Esophagus (tissue), 2 donors: ENCODE measurements at regions not wholly inside any gene's neighbourhood (a gene's known extent, or its start where the extent isn't known, plus 50 kb on each side); places are given as distances from the start of the nearest gene placed in this dataset.
"Not testable (repeated sequence)": the region's sequence is repeated elsewhere in the genome, so short reads cannot be mapped to it uniquely, and the experiment has no call there.

Experiments
- H3K27ac ChIP-seq, 2 donors: one replicate each; pipeline ENCODE4 v1.5.1; 2013; ENCODE audit warnings: low read depth in 2 of 2, mild to moderate bottlenecking in 2 of 2, inconsistent platforms in 1 of 2, low read length in 1 of 2, moderate library complexity in 1 of 2
- H3K27me3 ChIP-seq, 2 donors: one replicate each; pipeline ENCODE4 v1.6.1; 2013; ENCODE audit warnings: low read length in 2 of 2, control low read depth in 1 of 2, mild to moderate bottlenecking in 1 of 2; ENCODE audit not compliant: insufficient read depth in 2 of 2, control insufficient read depth in 1 of 2
- H3K36me3 ChIP-seq, 2 donors: one replicate each; pipeline ENCODE4 v1.6.1; 2013; ENCODE audit warnings: low read length in 1 of 2; ENCODE audit not compliant: control insufficient read depth in 2 of 2, insufficient read depth in 2 of 2
- H3K4me1 ChIP-seq, 2 donors: one replicate each; pipeline ENCODE4 v1.6.1; 2013; ENCODE audit warnings: low read length in 1 of 2; ENCODE audit not compliant: control insufficient read depth in 2 of 2, insufficient read depth in 2 of 2
- H3K4me3 ChIP-seq, 2 donors: one replicate each; pipeline ENCODE4 v1.5.1; 2013; ENCODE audit warnings: low read length in 2 of 2, mild to moderate bottlenecking in 2 of 2, low read depth in 1 of 2, moderate library complexity in 1 of 2
- H3K9me3 ChIP-seq, 2 donors: one replicate each; pipeline ENCODE4 v1.6.1; 2013; ENCODE audit warnings: mild to moderate bottlenecking in 2 of 2, low read depth in 1 of 2, low read length in 1 of 2, moderate library complexity in 1 of 2; ENCODE audit not compliant: control insufficient read depth in 2 of 2, insufficient read depth in 1 of 2
- WGBS, 2 donors: extraction: QIAGEN DNeasy Blood & Tissue Kit; methylation state at CpG; one replicate each; pipeline ENCODE4 v1.1.7; 2013; 5-methylcytosine and 5-hydroxymethylcytosine counted together
- donor health status: healthy with polysubstance abuse.
- donor health status: Bipolar disorder and iron deficiency.

DNA sequence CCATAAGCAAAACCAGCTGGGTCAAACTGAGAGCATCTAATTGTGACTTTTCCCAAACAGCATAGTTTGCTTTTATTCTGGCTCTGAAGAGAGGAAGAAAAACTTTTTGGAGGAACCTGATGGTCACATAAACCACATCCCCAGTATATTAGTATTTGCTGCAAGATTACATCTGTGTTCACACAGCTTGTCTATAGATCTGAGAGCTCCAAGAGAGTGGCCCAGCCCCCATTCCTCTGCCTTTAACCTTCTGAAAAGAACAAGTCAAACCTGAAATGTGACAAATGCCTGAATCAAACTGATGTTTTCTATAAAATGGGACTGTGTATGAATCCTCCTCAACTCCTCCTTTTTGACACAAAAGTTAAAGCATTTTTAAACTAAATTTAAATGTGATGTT lies 435.2 kb downstream of the ZNF479 start:
- not testable (repeated sequence) for H3K36me3 ChIP-seq, H3K4me3 ChIP-seq, H3K27ac ChIP-seq, H3K4me1 ChIP-seq, H3K9me3 ChIP-seq, H3K27me3 ChIP-seq

DNA sequence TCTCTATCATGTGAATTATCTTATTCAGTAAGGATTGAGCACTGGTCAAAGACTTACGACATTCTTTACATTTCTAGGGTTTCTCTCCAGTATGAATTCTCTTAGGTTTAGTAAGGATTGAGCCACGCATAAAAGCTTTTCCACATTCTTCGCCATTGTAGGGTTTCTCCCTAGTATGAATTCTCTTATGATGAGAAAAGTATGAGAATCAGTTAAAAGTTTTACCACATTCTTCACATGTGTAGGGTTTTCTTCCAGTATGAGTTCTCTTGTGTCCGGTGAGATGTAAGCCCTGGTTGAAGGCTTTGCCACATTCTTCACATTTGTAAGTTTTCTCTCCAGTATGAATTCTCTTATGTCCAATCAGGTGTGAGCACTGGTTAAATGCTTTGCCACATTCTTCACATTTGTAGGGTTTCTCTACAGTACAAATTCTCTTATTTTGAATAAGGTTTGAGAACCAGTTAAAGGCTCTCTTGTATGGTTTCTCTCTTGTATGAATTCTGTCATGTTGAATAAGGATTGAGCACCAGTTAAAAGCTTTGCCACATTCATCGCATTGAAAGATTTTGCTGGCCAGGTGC lies 445.9 kb downstream of the ZNF479 start:
- H3K27me3 ChIP-seq = no peaks in the 10 kb centered on the region
- no peaks in the 10 kb centered on the region for H3K9me3 ChIP-seq
- no peak overlapping the region for H3K27ac ChIP-seq
- H3K4me3 ChIP-seq = no peak overlapping the region
- H3K4me1 ChIP-seq = no peaks in the 10 kb centered on the region
- 67 to 76% methylated on average over 5 of the region's 5 CpGs for WGBS, 2 donors
- H3K36me3 ChIP-seq = no peaks in the 10 kb centered on the region

GRCh38 chr7:56639173-56639746 lies 493.0 kb downstream of the ZNF479 start:
- H3K36me3 ChIP-seq = no peaks in the 10 kb centered on the region
- WGBS, 2 donors = 70 to 73% methylated on average over 6 of the region's 6 CpGs
- peaks cover 8 to 17% of the 10 kb centered on the region in 2 donors for H3K9me3 ChIP-seq
- no peak overlapping the region for H3K27ac ChIP-seq
- H3K27me3 ChIP-seq = no peaks in the 10 kb centered on the region
- H3K4me3 ChIP-seq = peak overlapping the region in 1 of 2 donors; percentile 7
- no peaks in the 10 kb centered on the region for H3K4me1 ChIP-seq

GRCh38 chr7:56609852-56610355 lies 493.7 kb upstream of the NUPR2 start:
- WGBS, 2 donors = 38% methylated on average over 2 of the region's 2 CpGs
- Histone ChIP-seq H3K9me3 (peaks cover 2 to 10% of the 10 kb centered on the region in 2 donors), H3K4me1 (no peaks in the 10 kb centered on the region), H3K36me3 (no peaks in the 10 kb centered on the region), H3K27ac (no peak overlapping the region), H3K27me3 (no peaks in the 10 kb centered on the region), H3K4me3 (no peak overlapping the region)

GRCh38 chr7:56605146-56605545 lies 488.9 kb upstream of the NUPR2 start:
- H3K36me3 ChIP-seq = no peaks in the 10 kb centered on the region
- H3K9me3 ChIP-seq = peaks cover 0 to 10% of the 10 kb centered on the region in 2 donors
- no peaks in the 10 kb centered on the region for H3K27me3 ChIP-seq
- 64 to 65% methylated on average over 19 of the region's 19 CpGs for WGBS, 2 donors
- no peak overlapping the region for H3K4me3 ChIP-seq
- no peaks in the 10 kb centered on the region for H3K4me1 ChIP-seq
- H3K27ac ChIP-seq = no peak overlapping the region

DNA sequence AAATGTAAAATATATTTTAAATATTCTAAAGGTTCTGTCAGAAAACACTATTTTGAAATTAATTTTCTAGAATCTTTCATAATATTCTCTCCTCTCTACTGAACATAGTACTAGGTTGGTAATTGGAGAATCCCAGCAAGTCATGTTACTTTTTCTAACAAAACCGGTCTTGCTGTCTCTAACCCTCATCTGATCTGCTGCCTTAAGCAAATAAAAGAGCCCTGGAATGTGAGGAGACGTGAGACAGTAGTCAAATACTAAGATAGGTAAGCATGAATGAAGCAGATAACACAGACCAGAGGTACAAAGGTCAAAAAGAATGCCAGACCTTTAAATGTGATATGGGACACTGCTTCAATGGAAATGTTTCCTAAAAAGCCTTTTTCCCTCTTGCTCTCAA lies 462.4 kb upstream of the NUPR2 start:
- 28 to 34% methylated on average over 2 of the region's 2 CpGs for WGBS, 2 donors
- peaks cover 0 to 7% of the 10 kb centered on the region in 2 donors for H3K9me3 ChIP-seq

GRCh38 chr7:56570968-56571367 lies 454.8 kb upstream of the NUPR2 start:
- Histone ChIP-seq H3K9me3 (peaks cover 5 to 8% of the 10 kb centered on the region in 2 donors), H3K27me3 (no peaks in the 10 kb centered on the region), H3K4me3 (no peak overlapping the region), H3K27ac (no peak overlapping the region), H3K36me3 (no peaks in the 10 kb centered on the region), H3K4me1 (no peaks in the 10 kb centered on the region)
- WGBS, 2 donors = 70 to 79% methylated on average over 1 of the region's 1 CpG

More for the DNA sequence above, 462.4 kb upstream of the NUPR2 start:
- Histone ChIP-seq H3K27ac (no peak overlapping the region), H3K36me3 (no peaks in the 10 kb centered on the region), H3K4me3 (no peak overlapping the region), H3K4me1 (no peaks in the 10 kb centered on the region), H3K27me3 (no peaks in the 10 kb centered on the region)

DNA sequence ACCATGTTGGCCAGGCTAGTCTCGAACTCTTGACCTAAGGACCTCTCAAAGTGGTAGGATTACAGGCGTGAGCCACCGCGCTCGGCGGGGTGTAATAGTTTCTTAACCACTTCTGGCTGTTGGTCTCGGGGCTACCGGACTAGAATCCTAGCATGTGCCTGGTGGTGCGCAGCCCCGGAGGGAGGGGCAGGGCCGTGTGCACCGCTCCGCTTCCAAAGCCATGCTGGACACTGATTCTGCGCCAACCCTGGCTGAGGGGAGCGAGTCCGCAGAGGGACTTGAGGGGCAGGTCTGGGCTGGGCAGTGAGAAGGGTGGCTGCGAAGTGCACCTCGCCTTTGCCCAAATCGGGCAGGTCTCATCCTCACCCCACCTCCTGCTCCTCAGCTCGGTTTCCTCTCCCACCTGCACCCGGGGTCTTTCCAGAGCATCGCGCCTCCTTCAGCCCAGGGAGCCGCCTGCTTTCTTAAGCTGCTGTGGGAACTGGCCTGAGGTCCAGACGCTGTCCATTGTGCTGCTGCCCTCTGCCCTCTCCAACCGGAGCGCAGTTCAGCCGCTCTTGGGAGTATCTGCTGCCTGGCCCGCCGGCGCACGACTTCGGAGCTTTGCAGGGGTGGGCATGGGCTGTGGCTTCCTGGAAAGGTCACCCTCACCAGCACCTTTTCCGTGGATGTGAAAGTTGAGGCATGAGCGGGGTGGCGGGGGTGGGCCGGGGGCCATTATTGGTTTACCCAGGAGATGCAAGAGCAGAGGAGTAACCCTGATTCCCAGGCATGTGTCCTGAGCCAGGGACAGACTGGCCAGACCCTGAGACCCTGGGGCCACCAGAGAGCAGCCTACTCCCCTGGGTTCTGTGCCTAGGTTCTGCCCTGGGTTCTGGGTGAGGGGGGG lies 422.6 kb upstream of the NUPR2 start:
- H3K4me1 ChIP-seq = peaks cover 0 to 3% of the 10 kb centered on the region in 2 donors
- no peaks in the 10 kb centered on the region for H3K27me3 ChIP-seq
- WGBS, 2 donors = 48 to 53% methylated on average over 34 to 37 of the region's 37 CpGs
- no peak overlapping the region for H3K4me3 ChIP-seq
- peaks cover 19 to 38% of the 10 kb centered on the region in 2 donors for H3K9me3 ChIP-seq
- no peak overlapping the region for H3K27ac ChIP-seq
- no peaks in the 10 kb centered on the region for H3K36me3 ChIP-seq

DNA sequence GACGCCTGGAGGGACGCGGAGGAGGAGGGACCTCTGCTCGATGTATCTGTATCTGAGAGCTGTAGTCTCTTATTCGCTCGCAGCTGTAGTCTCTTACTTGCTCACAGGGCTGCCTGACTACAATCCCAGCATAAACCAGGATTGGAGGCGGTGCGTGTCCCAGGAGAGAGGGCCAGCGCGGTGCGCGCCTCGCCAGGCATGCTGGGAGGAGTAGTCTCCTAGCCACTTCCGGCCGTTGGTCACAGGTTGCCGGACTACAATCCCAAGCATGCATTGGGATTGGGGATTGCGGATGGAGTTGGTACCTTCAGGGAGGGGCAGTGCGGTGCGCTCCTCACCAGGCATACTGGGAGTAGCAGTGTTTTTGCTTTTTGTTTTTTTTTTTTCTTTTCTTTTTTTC lies 421.7 kb upstream of the NUPR2 start:
- Histone ChIP-seq H3K27me3 (no peaks in the 10 kb centered on the region), H3K27ac (no peak overlapping the region), H3K9me3 (peaks cover 19 to 38% of the 10 kb centered on the region in 2 donors), H3K36me3 (no peaks in the 10 kb centered on the region), H3K4me3 (peak overlapping the region in 1 of 2 donors; percentile 33), H3K4me1 (peaks cover 0 to 3% of the 10 kb centered on the region in 2 donors)
- 23 to 25% methylated on average over 19 of the region's 19 CpGs for WGBS, 2 donors
